ENCODE measurements at regions not wholly inside any gene's neighbourhood (a gene's known extent, or its start where the extent isn't known, plus 50 kb on each side); places are given as distances from the start of the nearest gene placed in this dataset.

DNA sequence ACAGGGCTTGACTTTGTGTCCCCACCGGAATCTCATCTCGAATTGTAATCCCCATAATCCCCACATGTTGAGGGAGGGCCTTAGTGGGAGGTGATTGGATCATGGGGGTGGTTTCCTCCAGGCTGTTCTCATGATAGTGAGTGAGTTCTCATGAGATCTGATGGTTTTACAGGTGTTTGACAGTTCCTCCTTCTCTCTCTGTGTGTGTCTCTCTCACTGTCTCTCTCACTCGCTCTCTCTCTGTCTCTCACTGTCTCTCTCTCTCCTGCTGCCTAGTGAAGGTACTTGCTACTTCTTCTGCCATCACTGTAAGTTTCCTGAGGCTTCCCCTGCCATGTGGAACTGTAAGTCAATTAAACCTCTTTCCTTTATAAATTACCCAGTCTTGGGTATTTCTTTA, 289.8 kb upstream of the HABP2 start:
- CTCF ChIA-PET, result no interaction called here
- DNase-seq (ENCODE audit: low spot score), result no peak
- TF ChIP-seq, protein P1, sequence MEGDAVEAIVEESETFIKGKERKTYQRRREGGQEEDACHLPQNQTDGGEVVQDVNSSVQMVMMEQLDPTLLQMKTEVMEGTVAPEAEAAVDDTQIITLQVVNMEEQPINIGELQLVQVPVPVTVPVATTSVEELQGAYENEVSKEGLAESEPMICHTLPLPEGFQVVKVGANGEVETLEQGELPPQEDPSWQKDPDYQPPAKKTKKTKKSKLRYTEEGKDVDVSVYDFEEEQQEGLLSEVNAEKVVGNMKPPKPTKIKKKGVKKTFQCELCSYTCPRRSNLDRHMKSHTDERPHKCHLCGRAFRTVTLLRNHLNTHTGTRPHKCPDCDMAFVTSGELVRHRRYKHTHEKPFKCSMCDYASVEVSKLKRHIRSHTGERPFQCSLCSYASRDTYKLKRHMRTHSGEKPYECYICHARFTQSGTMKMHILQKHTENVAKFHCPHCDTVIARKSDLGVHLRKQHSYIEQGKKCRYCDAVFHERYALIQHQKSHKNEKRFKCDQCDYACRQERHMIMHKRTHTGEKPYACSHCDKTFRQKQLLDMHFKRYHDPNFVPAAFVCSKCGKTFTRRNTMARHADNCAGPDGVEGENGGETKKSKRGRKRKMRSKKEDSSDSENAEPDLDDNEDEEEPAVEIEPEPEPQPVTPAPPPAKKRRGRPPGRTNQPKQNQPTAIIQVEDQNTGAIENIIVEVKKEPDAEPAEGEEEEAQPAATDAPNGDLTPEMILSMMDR (conservative IDR thresholded peaks at IDR 0.05; ENCODE audit: low read depth), result no peak
- POLR2A ChIA-PET (ENCODE audit: low non-redundant PET), result no interaction called here
- no peak overlapping the region for H3K27ac ChIP-seq

- no peak for DNase-seq (ENCODE audit: low spot score)
- CTCF ChIA-PET, result no interaction called here
- TF ChIP-seq, protein P1 (conservative IDR thresholded peaks at IDR 0.05; ENCODE audit: low read depth), result no peak
- H3K27ac ChIP-seq, result no peak overlapping the region
- POLR2A ChIA-PET (ENCODE audit: low non-redundant PET), result no interaction called here
These were observed 288.3 kb upstream of the HABP2 start for GRCh38 chr10:113264333-113265131.

GRCh38 chr10:113266147-113266546, 286.7 kb upstream of the HABP2 start:
- POLR2A ChIA-PET (ENCODE audit: low non-redundant PET), result no interaction called here
- TF ChIP-seq, protein P1 (conservative IDR thresholded peaks at IDR 0.05; ENCODE audit: low read depth), result no peak
- CTCF ChIA-PET, result no interaction called here
- DNase-seq (ENCODE audit: low spot score), result no peak
- H3K27ac ChIP-seq, result no peak overlapping the region

DNA sequence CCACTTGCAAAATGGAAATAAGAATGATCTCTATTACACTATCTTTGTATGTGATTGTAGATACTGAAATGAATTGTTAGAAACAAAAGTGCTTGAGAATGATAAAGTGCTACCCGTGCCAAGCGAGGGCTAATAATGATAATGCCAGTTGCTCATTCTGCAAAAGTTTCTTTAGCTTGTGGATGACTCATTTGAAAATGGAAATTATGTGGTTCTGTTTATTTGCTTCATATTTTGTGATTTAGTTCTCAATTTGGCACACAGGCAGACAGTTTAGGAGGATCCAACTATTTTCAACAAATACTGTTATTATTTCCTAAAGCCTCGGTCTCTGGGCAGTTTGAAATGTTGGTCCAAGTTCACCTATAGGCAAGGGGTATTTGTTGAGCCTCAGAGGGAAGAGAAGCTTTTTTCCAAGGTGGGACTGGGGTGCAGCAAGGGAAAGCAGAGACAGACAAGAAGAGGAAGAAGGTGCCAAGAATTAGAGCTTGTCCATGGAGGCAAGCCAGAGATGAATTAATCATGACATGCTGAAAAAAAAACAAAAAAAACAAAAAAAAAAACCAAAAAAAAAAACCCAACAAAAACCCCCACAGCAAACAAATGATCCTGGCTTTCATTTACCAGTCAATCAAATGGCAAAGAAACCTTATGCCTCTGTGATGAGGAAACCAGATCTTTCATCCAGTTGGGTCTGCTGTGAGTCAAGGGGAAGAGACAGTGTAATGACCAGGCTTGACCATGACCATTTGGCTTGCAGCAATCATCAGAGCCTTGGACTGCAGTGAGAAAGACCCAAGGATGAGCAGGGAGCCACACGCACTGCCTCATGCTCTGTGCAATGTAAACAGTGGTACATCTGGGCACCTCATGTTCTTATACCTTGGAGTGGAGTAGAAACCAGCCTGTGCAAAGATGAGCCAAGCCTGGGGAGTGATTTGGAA, 285.0 kb upstream of the HABP2 start:
- TF ChIP-seq, protein P1 (conservative IDR thresholded peaks at IDR 0.05; ENCODE audit: low read depth), result no peak
- ChIA-PET CTCF (no interaction called here), POLR2A (ENCODE audit: low non-redundant PET) (no interaction called here)
- DNase-seq (ENCODE audit: low spot score), result no peak
- no peak overlapping the region for H3K27ac ChIP-seq

- no peak for DNase-seq (ENCODE audit: low spot score)
- TF ChIP-seq, protein P1 (conservative IDR thresholded peaks at IDR 0.05; ENCODE audit: low read depth), result no peak
- no peak overlapping the region for H3K27ac ChIP-seq
- CTCF ChIA-PET, result no interaction called here
- POLR2A ChIA-PET (ENCODE audit: low non-redundant PET), result no interaction called here
These were observed 283.5 kb upstream of the HABP2 start for GRCh38 chr10:113269333-113269732.

GRCh38 chr10:113272511-113272910, 280.3 kb upstream of the HABP2 start:
- ChIA-PET CTCF (interaction anchor here (0.7 kb wide), 1 partner anchor 72 kb away, joined by 3 read pairs; no protein-coding TSS in a partner anchor), POLR2A (ENCODE audit: low non-redundant PET) (no interaction called here)
- no peak overlapping the region for H3K27ac ChIP-seq
- TF ChIP-seq, protein P1 (conservative IDR thresholded peaks at IDR 0.05; ENCODE audit: low read depth), result no peak
- DNase-seq (ENCODE audit: low spot score), result no peak

Data from RWPE1 (cell line).